ENCODE measurements at regions not wholly inside any gene's neighbourhood (a gene's known extent, or its start where the extent isn't known, plus 50 kb on each side); places are given as distances from the start of the nearest gene placed in this dataset.

DNA sequence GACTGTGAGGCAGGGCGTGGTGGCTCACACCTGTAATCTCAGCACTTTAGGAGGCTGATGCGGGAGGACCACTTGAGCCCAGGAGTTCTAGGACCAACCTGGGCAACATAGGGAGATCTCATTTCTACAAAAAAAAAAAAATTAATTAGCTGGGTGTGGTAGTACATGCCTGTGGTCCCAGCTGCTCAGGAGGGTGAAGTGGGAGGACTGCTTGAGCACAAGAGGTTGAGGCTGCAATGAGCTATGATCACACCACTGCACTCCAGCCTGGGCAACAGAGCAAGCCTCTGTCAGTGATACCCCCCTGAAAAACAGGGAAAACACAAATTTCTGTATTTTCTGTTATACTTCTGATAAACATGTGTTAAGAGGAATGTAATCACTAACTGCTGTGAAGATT is 57.8 kb upstream of the ARHGAP32 start:
- TF ChIP-seq, protein P1, sequence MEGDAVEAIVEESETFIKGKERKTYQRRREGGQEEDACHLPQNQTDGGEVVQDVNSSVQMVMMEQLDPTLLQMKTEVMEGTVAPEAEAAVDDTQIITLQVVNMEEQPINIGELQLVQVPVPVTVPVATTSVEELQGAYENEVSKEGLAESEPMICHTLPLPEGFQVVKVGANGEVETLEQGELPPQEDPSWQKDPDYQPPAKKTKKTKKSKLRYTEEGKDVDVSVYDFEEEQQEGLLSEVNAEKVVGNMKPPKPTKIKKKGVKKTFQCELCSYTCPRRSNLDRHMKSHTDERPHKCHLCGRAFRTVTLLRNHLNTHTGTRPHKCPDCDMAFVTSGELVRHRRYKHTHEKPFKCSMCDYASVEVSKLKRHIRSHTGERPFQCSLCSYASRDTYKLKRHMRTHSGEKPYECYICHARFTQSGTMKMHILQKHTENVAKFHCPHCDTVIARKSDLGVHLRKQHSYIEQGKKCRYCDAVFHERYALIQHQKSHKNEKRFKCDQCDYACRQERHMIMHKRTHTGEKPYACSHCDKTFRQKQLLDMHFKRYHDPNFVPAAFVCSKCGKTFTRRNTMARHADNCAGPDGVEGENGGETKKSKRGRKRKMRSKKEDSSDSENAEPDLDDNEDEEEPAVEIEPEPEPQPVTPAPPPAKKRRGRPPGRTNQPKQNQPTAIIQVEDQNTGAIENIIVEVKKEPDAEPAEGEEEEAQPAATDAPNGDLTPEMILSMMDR (IDR thresholded peaks at IDR 0.05), result no peak
- no peak for TF ChIP-seq POLR2A (IDR thresholded peaks at IDR 0.05)

Measured in breast epithelium (tissue), 3 donors.